ENCODE measurements at regions not wholly inside any gene's neighbourhood (a gene's known extent, or its start where the extent isn't known, plus 50 kb on each side); places are given as distances from the start of the nearest gene placed in this dataset.

GRCh38 chr16:74165566-74166080, 131.0 kb upstream of the PSMD7 start:
- TF ChIP-seq EZH2 (IDR thresholded peaks at IDR 0.05; ENCODE audit: low read length, missing control alignments), result no peak
- TF ChIP-seq, protein P1, sequence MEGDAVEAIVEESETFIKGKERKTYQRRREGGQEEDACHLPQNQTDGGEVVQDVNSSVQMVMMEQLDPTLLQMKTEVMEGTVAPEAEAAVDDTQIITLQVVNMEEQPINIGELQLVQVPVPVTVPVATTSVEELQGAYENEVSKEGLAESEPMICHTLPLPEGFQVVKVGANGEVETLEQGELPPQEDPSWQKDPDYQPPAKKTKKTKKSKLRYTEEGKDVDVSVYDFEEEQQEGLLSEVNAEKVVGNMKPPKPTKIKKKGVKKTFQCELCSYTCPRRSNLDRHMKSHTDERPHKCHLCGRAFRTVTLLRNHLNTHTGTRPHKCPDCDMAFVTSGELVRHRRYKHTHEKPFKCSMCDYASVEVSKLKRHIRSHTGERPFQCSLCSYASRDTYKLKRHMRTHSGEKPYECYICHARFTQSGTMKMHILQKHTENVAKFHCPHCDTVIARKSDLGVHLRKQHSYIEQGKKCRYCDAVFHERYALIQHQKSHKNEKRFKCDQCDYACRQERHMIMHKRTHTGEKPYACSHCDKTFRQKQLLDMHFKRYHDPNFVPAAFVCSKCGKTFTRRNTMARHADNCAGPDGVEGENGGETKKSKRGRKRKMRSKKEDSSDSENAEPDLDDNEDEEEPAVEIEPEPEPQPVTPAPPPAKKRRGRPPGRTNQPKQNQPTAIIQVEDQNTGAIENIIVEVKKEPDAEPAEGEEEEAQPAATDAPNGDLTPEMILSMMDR (conservative IDR thresholded peaks at IDR 0.05 in 1 of 2, IDR thresholded peaks at IDR 0.05 in 1 of 2; ENCODE audit: low read depth in 1 of 2, low read length in 2 of 2), result no peak

Measured in fibroblast of lung (primary cell).